K562 (cell line): ENCODE measurements at regions not wholly inside any gene's neighbourhood (a gene's known extent, or its start where the extent isn't known, plus 50 kb on each side); places are given as distances from the start of the nearest gene placed in this dataset.

Experiments used
- ATAC-seq: fragments of 200-7000 bp; cut with Tn5 transposase; 3 replicates; pipeline ENCODE4 v1.9.1; 2020; ENCODE audit warnings: moderate library complexity
- BruUV-seq: library from RNA; stranded (reverse); fragments of 400-500 nt; replicated peaks from 2 replicates; lab custom pipeline; 2021; lab: Mats Ljungman, UMichigan
- CTCF ChIA-PET: fragments of 300-600 bp; formaldehyde crosslinking; extraction: SDS; loops from one replicate; lab custom pipeline; 2021; ENCODE audit warnings: low intra/inter-chr PET ratio; lab: Yijun Ruan, JAX
- POLR2A ChIA-PET: fragments of 300-600, 350-650 bp; sonication (Branson Sonifier 250); formaldehyde crosslinking; extraction: SDS; loops from one replicate; lab custom pipeline; 2021; ENCODE audit warnings: antibody characterized with exemption, inconsistent platforms; lab: Yijun Ruan, JAX
- DNase-seq, 4 experiments: peaks; one replicate each; pipeline versions ENCODE4 v3.0.0 to v3.0.0-alpha.2; 2011 to 2018; ENCODE audit warnings: low spot score in 3 of 4, mixed read lengths in 3 of 4; ENCODE audit errors: extremely low read depth in 1 of 4
- FAIRE-seq: peaks from 2 replicates; lab custom pipeline; 2011; peaks lifted over from hg19 to GRCh38; lab: Jason Lieb, UNC
- H2AFZ ChIP-seq: 2 replicates; pipeline ENCODE4 v1.6.0; 2011; ENCODE audit warnings: low read depth, low read length, control low read depth, inconsistent platforms
- H3K27ac ChIP-seq: fragments of 200-600 bp; 3 replicates; pipeline ENCODE4 v1.8.0; 2011; ENCODE audit warnings: low read depth, mild to moderate bottlenecking, control low read depth, inconsistent platforms, low read length, moderate library complexity, mixed read lengths; ENCODE audit errors: extremely low read depth
- H3K27me3 ChIP-seq, 2 experiments: fragments of 300-600 bp in 1 of 2; 2 replicates in 1 of 2; 3 replicates in 1 of 2; pipeline versions ENCODE4 v1.6.0 to v1.8.0; 2011; ENCODE audit warnings: inconsistent platforms in 2 of 2, low read length in 2 of 2, mild to moderate bottlenecking in 1 of 2, mixed read lengths in 1 of 2, moderate library complexity in 1 of 2; ENCODE audit not compliant: control insufficient read depth in 2 of 2, insufficient read depth in 2 of 2
- H3K36me3 ChIP-seq: fragments of 300-600 bp; 3 replicates; pipeline ENCODE4 v1.8.0; 2011; ENCODE audit warnings: mild to moderate bottlenecking, low read length, inconsistent platforms; ENCODE audit not compliant: control insufficient read depth, insufficient read depth
- H3K4me1 ChIP-seq, 2 experiments: fragments of 200-600 bp in 1 of 2; replicated peaks in 1 of 2; 2 replicates in 1 of 2; 3 replicates in 1 of 2; pipeline versions ENCODE4 v1.5.1 to v1.8.0; 2011; ENCODE audit warnings: inconsistent platforms in 2 of 2, low read length in 2 of 2, mild to moderate bottlenecking in 1 of 2, mixed read lengths in 1 of 2, moderate library complexity in 1 of 2; ENCODE audit not compliant: control insufficient read depth in 2 of 2, insufficient read depth in 2 of 2
- H3K4me2 ChIP-seq: 2 replicates; pipeline ENCODE4 v1.6.1; 2011; ENCODE audit warnings: low read length, control low read depth, inconsistent platforms, mixed read lengths; ENCODE audit not compliant: insufficient read depth
- H3K4me3 ChIP-seq: fragments of 200-600 bp; sonication (generic), shearing (Covaris generic); 2 replicates; pipeline ENCODE4 v1.5.1; 2016; ENCODE audit warnings: control low read depth, inconsistent platforms
- H3K79me2 ChIP-seq: fragments of 200-600 bp; 3 replicates; pipeline ENCODE4 v1.8.0; 2011; ENCODE audit warnings: low read length, inconsistent platforms; ENCODE audit not compliant: control insufficient read depth, insufficient read depth
- H3K9ac ChIP-seq, 2 experiments: 2 replicates each; pipeline versions ENCODE4 v1.6.0 to v1.6.1; 2011; ENCODE audit warnings: low read depth in 2 of 2, low read length in 2 of 2, control low read depth in 1 of 2, inconsistent platforms in 1 of 2, mild to moderate bottlenecking in 1 of 2, mixed read lengths in 1 of 2; ENCODE audit not compliant: insufficient read depth in 1 of 2
- H3K9me1 ChIP-seq: one replicate; pipeline ENCODE4 v1.6.0; 2011; ENCODE audit warnings: inconsistent platforms, mild to moderate bottlenecking, low read length, moderate library complexity; ENCODE audit not compliant: control insufficient read depth, insufficient read depth
- H3K9me3 ChIP-seq: replicated peaks from 2 replicates; pipeline ENCODE4 v1.5.1; 2011; ENCODE audit warnings: low read depth, low read length, inconsistent platforms; ENCODE audit not compliant: control insufficient read depth, insufficient read depth
- H4K20me1 ChIP-seq: replicated peaks from 2 replicates; pipeline ENCODE4 v1.6.1; 2011; ENCODE audit warnings: low read length, inconsistent platforms, mixed read lengths; ENCODE audit not compliant: control insufficient read depth, insufficient read depth
- CBX8 ChIP-seq: fragments of 200-600 bp; sonication (generic); IDR thresholded peaks from 2 replicates; pipeline ENCODE4 v1.6.1; 2012; ENCODE audit warnings: borderline replicate concordance, mixed run types, low read depth, mild to moderate bottlenecking, moderate library complexity, mixed read lengths, low read length, control low read depth, inconsistent platforms; ENCODE audit not compliant: poor library complexity, severe bottlenecking; ENCODE audit errors: extremely low read depth
- IRF9 ChIP-seq: fragments of 450-650 bp; IDR thresholded peaks from 2 replicates; pipeline ENCODE4 v1.6.1; 2016; ENCODE audit warnings: missing biosample characterization, missing genetic modification characterization
- KLF16 ChIP-seq: IDR thresholded peaks from 2 replicates; pipeline ENCODE4 v1.6.1; 2016; ENCODE audit warnings: antibody characterized with exemption
- PHF21A ChIP-seq: fragments of 450-650 bp; IDR thresholded peaks from 2 replicates; pipeline ENCODE4 v1.6.1; 2017; ENCODE audit warnings: low read depth, borderline replicate concordance
- SRF ChIP-seq, 2 experiments: fragments of 250-450, 450-650 bp in 1 of 2; sonication (Bioruptor Pico) in 1 of 2; sonication (generic) in 1 of 2; formaldehyde crosslinking; IDR thresholded peaks; 2 replicates each; pipeline versions ENCODE4 v1.5.0 to v1.5.1; 2020 to 2022; ENCODE audit warnings: mild to moderate bottlenecking in 1 of 2, missing genetic modification reagents in 1 of 2
- ZFP1 ChIP-seq: fragments of 450-650 bp; formaldehyde crosslinking; IDR thresholded peaks from 2 replicates; pipeline ENCODE4 v1.4.0; 2020; ENCODE audit warnings: mild to moderate bottlenecking, mixed read lengths
- ZNF316 ChIP-seq: fragments of 450-650 bp; IDR thresholded peaks from 2 replicates; pipeline ENCODE4 v1.6.1; 2016
- ZNF324 ChIP-seq: fragments of 250-450 bp; sonication (Bioruptor Pico); IDR thresholded peaks from 2 replicates; pipeline ENCODE4 v1.4.0; 2020; ENCODE audit warnings: mild to moderate bottlenecking
- ZNF668 ChIP-seq: fragments of 250-450 bp; sonication (Bioruptor Pico); IDR thresholded peaks from 2 replicates; pipeline ENCODE4 v1.8.0; 2022; ENCODE audit warnings: mild to moderate bottlenecking, inconsistent platforms
- ZNF76 ChIP-seq: fragments of 250-450 bp; sonication (Bioruptor Pico); IDR thresholded peaks from 2 replicates; pipeline ENCODE4 v1.4.0; 2020; ENCODE audit warnings: mild to moderate bottlenecking, moderate library complexity, borderline replicate concordance
- WGBS: fragments of 100-300 bp; shearing (Covaris generic); methylation state at CpG from one replicate; pipeline ENCODE4 v1.1.6; 2016; ENCODE audit warnings: low coverage, mixed read lengths; ENCODE audit not compliant: insufficient coverage; ENCODE audit errors: missing lambda C conversion rate; 5-methylcytosine and 5-hydroxymethylcytosine counted together
- in situ Hi-C: fragments of 300-500 bp; cut with MboI; formaldehyde crosslinking; loops from 4 replicates; pipeline ENCODE4 v1.15.0; 2018; ENCODE audit warnings: inconsistent platforms, mixed read lengths
- intact Hi-C: fragments of 100-400 bp; cut with micrococcal nuclease; formaldehyde crosslinking; loops from 2 replicates; pipeline ENCODE4 v1.14.2; 2022
- TF ChIP-seq, protein P1 (sequence below): fragments of 250-450 bp; sonication (Bioruptor Pico); IDR thresholded peaks from 2 replicates; pipeline ENCODE4 v1.8.0; 2022; ENCODE audit warnings: moderate library complexity, mild to moderate bottlenecking, inconsistent platforms

DNA sequence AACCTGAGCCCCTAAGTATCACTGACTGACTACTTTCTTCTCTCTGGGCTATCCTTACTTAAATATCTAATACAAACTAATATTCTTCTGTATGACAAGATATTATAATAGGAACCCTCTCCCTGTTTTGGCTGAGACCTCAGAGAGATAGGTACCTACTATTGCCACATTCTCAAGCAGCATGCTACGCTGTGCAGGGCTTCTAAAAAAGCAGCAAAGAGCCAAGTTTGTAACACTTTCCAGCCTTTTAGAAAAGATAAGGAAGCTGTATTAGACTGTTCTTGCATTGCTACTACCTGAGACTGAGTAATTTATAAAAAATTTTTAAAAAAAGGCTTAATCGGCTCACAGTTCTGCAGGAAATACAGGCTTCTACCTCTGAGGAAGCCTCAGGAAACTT lies 126.8 kb upstream of the ABI3BP start:
- Histone ChIP-seq H3K27ac (no peak overlapping the region), H3K9ac (no peak overlapping the region), H3K4me1 (0 out of 5 replicates have a peak, but pooled peaks cover 0 to 8% of the 10 kb centered on the region in 2 experiments), H4K20me1 (no peaks in the 10 kb centered on the region), H3K4me3 (no peak overlapping the region), H3K79me2 (no peaks in the 10 kb centered on the region), H2AFZ (no peak overlapping the region), H3K36me3 (no peaks in the 10 kb centered on the region), H3K27me3 (no peaks in the 10 kb centered on the region), H3K4me2 (no peak overlapping the region), H3K9me3 (no peaks in the 10 kb centered on the region), H3K9me1 (no peaks in the 10 kb centered on the region)
- in situ Hi-C loops: no loop called here
- TF ChIP-seq IRF9: no peak
- TF ChIP-seq KLF16: no peak
- intact Hi-C loops: no loop called here
- no peak for FAIRE-seq
- ChIA-PET POLR2A (interaction anchor here (0.9 kb wide), 1 partner anchor 11 kb away, joined by 3 read pairs; no protein-coding TSS in a partner anchor), CTCF (no interaction called here)
- 43% methylated on average over 2 of the region's 2 CpGs for WGBS
- ATAC-seq: no peak
- no TSS peak for BruUV-seq
- DNase-seq: no peak

DNA sequence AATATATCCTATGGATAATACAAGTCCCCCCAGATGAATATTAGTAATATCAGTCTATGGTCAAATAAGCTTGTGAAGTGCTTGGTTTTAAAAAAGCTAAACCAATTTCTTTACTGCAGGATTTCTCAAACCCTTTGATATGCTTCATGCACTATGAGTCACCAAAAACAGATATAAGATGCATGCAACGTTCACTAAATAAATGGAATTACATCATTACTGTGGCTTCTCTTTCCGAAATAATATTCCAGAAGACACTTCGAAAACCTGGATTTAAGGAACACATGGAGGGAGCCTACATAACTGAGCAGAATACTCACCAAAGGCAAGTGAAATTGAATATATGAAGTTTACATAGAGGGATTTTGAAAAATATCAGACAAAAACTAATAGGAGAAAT lies 126.3 kb upstream of the ABI3BP start:
- intact Hi-C loops (no loop called here), in situ Hi-C loops (no loop called here)
- no peaks in the 10 kb centered on the region for H3K27me3 ChIP-seq
- no peak for FAIRE-seq
- no peak for ATAC-seq
- DNase-seq: no peak
- no peaks in the 10 kb centered on the region for H3K9me1 ChIP-seq
- H3K4me3 ChIP-seq: no peak overlapping the region
- H3K9ac ChIP-seq: no peak overlapping the region
- no peak overlapping the region for H3K4me2 ChIP-seq
- 3% methylated on average over 3 of the region's 3 CpGs for WGBS
- no peaks in the 10 kb centered on the region for H4K20me1 ChIP-seq
- no peaks in the 10 kb centered on the region for H3K79me2 ChIP-seq
- H2AFZ ChIP-seq: no peak overlapping the region
- no peak overlapping the region for H3K27ac ChIP-seq
- TF ChIP-seq ZNF324 (CRISPR knock-in tag) (no peak), CBX8 (no peak), SRF (CRISPR knock-in tag; IDR thresholded peaks at IDR 0.05) (no peak), ZNF668 (no peak), ZNF76 (CRISPR knock-in tag) (no peak), ZNF316 (no peak), ZFP1 (CRISPR knock-in tag) (no peak), PHF21A (no peak)
- TF ChIP-seq, protein P1, sequence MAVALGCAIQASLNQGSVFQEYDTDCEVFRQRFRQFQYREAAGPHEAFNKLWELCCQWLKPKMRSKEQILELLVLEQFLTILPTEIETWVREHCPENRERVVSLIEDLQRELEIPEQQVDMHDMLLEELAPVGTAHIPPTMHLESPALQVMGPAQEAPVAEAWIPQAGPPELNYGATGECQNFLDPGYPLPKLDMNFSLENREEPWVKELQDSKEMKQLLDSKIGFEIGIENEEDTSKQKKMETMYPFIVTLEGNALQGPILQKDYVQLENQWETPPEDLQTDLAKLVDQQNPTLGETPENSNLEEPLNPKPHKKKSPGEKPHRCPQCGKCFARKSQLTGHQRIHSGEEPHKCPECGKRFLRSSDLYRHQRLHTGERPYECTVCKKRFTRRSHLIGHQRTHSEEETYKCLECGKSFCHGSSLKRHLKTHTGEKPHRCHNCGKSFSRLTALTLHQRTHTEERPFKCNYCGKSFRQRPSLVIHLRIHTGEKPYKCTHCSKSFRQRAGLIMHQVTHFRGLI: no peak
- ChIA-PET POLR2A (interaction anchor here (0.9 kb wide), 1 partner anchor 10 kb away, joined by 3 read pairs; no protein-coding TSS in a partner anchor), CTCF (no interaction called here)
- no peaks in the 10 kb centered on the region for H3K36me3 ChIP-seq
- H3K4me1 ChIP-seq: 0 out of 5 replicates have a peak, but pooled peaks cover 0 to 8% of the 10 kb centered on the region in 2 experiments
- BruUV-seq: no TSS peak
- H3K9me3 ChIP-seq: no peaks in the 10 kb centered on the region
